Effector memory CD4-positive, alpha-beta T cell (primary cell): ENCODE measurements at regions not wholly inside any gene's neighbourhood (a gene's known extent, or its start where the extent isn't known, plus 50 kb on each side); places are given as distances from the start of the nearest gene placed in this dataset.

Source experiments
- DNase-seq, 3 donors: peaks; one replicate each; pipeline ENCODE4 v3.0.0-alpha.2; 2020
- H3K27ac ChIP-seq: 2 replicates; pipeline ENCODE4 v1.7.0; 2013; ENCODE audit warnings: mild to moderate bottlenecking, low read length, moderate library complexity; ENCODE audit not compliant: insufficient read depth, poor library complexity, severe bottlenecking
- H3K27me3 ChIP-seq: replicated peaks from 2 replicates; pipeline ENCODE4 v1.7.0; 2013; ENCODE audit warnings: mild to moderate bottlenecking, low read length; ENCODE audit not compliant: insufficient read depth, control insufficient read depth, poor library complexity, severe bottlenecking
- H3K36me3 ChIP-seq: 2 replicates; pipeline ENCODE4 v1.7.0; 2013; ENCODE audit warnings: mild to moderate bottlenecking, low read length, moderate library complexity; ENCODE audit not compliant: control insufficient read depth, insufficient read depth
- H3K4me1 ChIP-seq: 2 replicates; pipeline ENCODE4 v1.7.0; 2013; ENCODE audit warnings: low read length, mild to moderate bottlenecking; ENCODE audit not compliant: control insufficient read depth, insufficient read depth, poor library complexity, severe bottlenecking
- H3K4me3 ChIP-seq: 2 replicates; pipeline ENCODE4 v1.7.0; 2013; ENCODE audit warnings: low read length, low read depth, mild to moderate bottlenecking; ENCODE audit not compliant: insufficient read depth, poor library complexity, severe bottlenecking
- H3K9me3 ChIP-seq: 2 replicates; pipeline ENCODE4 v1.7.0; 2013; ENCODE audit warnings: mild to moderate bottlenecking, low read length, moderate library complexity; ENCODE audit not compliant: control insufficient read depth

DNA sequence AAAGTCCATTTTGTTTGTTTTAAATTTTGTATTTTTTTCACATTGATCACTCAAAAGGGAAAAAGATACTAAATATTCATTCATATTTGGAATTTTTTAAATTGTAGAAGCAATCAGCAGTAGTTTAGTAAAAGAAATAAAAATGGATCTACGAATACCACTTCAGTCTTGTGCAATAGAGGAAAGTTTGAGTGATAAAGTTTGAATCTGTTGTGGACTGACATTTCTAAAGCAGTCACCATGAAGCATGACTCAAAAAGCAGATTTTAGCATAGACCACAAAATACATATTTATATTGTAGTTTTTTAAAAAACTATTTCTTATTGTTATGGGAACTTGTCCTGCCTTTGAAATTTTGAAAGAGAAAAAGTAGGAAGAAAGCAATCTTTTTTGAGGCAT, 520.5 kb upstream of the ZEB2 start:
- DNase-seq, result no peak
- Histone ChIP-seq H3K27me3 (no peaks in the 10 kb centered on the region), H3K27ac (no peak overlapping the region), H3K36me3 (no peaks in the 10 kb centered on the region), H3K9me3 (no peaks in the 10 kb centered on the region), H3K4me3 (no peak overlapping the region), H3K4me1 (no peaks in the 10 kb centered on the region)

DNA sequence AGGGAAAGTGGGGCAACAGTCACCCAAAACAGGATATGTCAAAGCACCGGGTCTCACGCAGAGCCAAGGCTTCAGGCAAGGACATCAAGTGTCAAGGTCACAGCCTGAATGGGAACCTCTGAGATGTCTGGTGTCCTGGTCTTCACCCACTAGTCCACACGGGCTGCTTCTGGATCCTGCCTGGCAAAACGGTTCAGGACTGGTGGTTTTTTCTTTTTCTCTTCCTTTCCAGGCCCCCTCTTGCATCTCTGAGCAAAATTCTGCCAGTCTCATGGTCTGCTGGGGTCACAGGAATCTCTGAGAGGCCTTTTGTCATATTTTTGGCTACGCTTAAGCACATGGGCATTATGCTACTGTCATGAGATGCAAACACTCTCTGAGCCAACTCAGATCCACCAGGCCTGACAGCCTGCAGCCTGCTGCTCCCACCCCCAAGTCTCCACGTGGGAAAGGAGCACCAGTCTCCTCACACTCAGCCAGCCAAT, 518.2 kb upstream of the ZEB2 start:
- no peaks in the 10 kb centered on the region for H3K36me3 ChIP-seq
- no peaks in the 10 kb centered on the region for H3K27me3 ChIP-seq
- H3K4me1 ChIP-seq, result no peaks in the 10 kb centered on the region
- no peak for DNase-seq
- no peak overlapping the region for H3K4me3 ChIP-seq
- H3K27ac ChIP-seq, result no peak overlapping the region
- H3K9me3 ChIP-seq, result no peaks in the 10 kb centered on the region

GRCh38 chr2:145036421-145037011, 516.6 kb upstream of the ZEB2 start:
- no peaks in the 10 kb centered on the region for H3K4me1 ChIP-seq
- no peak overlapping the region for H3K27ac ChIP-seq
- H3K27me3 ChIP-seq, result no peaks in the 10 kb centered on the region
- DNase-seq, result no peak
- no peak overlapping the region for H3K4me3 ChIP-seq
- H3K9me3 ChIP-seq, result no peaks in the 10 kb centered on the region
- H3K36me3 ChIP-seq, result no peaks in the 10 kb centered on the region

- Histone ChIP-seq H3K4me1 (no peaks in the 10 kb centered on the region), H3K27me3 (no peaks in the 10 kb centered on the region), H3K27ac (no peak overlapping the region), H3K4me3 (no peak overlapping the region), H3K9me3 (no peaks in the 10 kb centered on the region), H3K36me3 (no peaks in the 10 kb centered on the region)
- DNase-seq, result no peak
Observed at GRCh38 chr2:145034511-145034910, 514.6 kb upstream of the ZEB2 start.

DNA sequence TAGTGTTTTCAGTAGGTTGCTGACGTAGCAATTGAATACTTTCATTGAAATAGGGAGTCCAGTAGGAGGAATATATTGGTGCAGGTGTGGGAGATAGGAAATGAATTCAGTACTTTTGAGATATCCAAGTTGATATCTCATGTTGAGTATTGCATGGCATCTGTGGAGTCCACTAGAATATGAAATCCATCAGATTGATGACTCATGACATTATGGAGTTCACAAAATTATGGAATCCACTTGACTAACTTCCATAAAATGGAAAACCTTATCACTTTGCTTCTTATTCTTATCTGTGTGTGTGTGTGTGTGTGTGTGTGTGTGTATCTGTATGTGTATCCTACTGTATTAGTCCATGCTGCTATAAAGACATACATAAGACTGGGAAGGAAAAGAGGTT, 513.5 kb upstream of the ZEB2 start:
- no peak overlapping the region for H3K27ac ChIP-seq
- H3K27me3 ChIP-seq, result no peaks in the 10 kb centered on the region
- no peak overlapping the region for H3K4me3 ChIP-seq
- H3K36me3 ChIP-seq, result no peaks in the 10 kb centered on the region
- H3K9me3 ChIP-seq, result no peaks in the 10 kb centered on the region
- no peak for DNase-seq
- H3K4me1 ChIP-seq, result no peaks in the 10 kb centered on the region

DNA sequence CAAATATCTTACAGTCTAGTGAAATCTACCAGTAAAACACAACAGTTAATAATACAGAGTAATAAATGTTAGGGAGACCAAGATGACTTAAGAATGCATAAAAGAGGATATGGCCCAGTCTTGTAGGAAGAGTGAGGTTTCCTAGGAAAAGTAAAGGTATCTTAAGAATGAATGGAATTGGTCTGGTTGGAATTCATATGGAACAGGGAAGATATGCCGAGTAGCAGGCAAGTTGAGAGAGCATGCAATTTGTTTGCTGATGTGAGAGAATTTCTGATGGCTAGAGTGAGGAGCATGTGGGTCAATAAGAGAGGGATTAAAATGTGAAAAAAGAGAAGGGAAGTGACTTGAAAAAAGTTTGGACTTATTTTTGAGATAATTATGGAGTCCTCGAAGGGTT, 512.9 kb upstream of the ZEB2 start:
- no peak for DNase-seq
- no peak overlapping the region for H3K4me3 ChIP-seq
- H3K27me3 ChIP-seq, result no peaks in the 10 kb centered on the region
- H3K36me3 ChIP-seq, result no peaks in the 10 kb centered on the region
- H3K27ac ChIP-seq, result no peak overlapping the region
- H3K9me3 ChIP-seq, result no peaks in the 10 kb centered on the region
- no peaks in the 10 kb centered on the region for H3K4me1 ChIP-seq

DNA sequence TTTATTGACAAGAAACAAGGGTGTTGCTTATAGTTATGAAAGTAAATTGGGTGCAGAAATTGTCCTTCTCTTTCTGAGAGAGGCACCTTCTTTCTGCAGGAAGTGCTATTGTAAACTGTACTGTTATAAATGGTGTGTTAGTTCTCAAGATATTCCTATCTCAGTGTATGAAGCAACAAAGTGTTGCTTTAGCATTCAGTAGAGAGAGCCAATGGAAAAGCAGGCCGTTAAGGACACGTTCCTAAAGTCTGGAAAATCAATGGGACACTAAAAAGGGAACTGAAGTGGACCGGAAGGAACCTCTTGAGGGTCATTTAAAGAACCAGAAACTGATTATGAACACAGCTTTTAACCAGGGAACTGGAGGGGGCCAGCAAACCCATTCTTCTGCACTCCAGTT, 510.0 kb upstream of the ZEB2 start:
- H3K4me3 ChIP-seq, result no peak overlapping the region
- H3K9me3 ChIP-seq, result no peaks in the 10 kb centered on the region
- no peaks in the 10 kb centered on the region for H3K36me3 ChIP-seq
- H3K27me3 ChIP-seq, result no peaks in the 10 kb centered on the region
- no peak for DNase-seq
- no peak overlapping the region for H3K27ac ChIP-seq
- H3K4me1 ChIP-seq, result no peaks in the 10 kb centered on the region

GRCh38 chr2:145029081-145029480, 509.2 kb upstream of the ZEB2 start:
- no peak overlapping the region for H3K4me3 ChIP-seq
- H3K27ac ChIP-seq, result no peak overlapping the region
- no peaks in the 10 kb centered on the region for H3K9me3 ChIP-seq
- H3K4me1 ChIP-seq, result no peaks in the 10 kb centered on the region
- no peak for DNase-seq
- no peaks in the 10 kb centered on the region for H3K27me3 ChIP-seq
- H3K36me3 ChIP-seq, result no peaks in the 10 kb centered on the region

DNA sequence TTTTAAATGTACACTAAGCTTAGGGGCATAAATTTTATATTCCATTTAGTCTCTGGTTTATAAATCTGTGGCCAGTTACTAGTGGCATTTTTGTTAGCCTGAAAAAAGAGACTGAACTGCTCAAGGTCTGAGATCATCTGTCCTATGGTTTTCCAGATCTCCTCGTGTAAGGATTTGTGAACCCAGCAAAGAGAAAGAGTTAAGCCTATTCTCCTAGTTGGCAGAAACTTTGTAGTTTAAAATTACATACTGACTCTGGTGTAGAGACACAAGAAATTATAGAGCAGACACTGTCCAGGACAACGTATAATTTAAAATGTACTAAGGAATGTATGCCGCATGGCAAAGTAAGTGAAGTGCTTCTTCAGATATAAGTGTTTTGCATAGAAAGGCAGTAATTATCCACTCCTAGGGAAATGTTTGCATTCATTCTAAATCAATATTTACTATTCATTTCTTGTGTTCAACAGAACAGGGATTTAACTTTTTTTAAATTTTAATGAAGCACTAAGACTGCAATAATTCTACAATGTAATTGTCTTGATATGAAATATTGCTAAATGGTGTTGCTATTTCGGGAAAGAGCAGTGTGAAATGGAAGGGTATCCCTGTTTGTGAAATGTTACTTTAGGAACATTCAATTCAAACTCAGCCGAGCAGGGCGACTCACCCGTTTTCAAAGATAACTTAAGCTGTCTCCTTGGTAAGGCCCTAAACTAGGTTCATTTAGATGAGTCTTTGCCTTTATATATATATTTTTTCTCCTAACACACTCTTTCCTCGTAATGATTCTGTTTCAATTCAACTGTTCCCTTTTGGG, 508.4 kb upstream of the ZEB2 start:
- Histone ChIP-seq H3K4me1 (no peaks in the 10 kb centered on the region), H3K4me3 (no peak overlapping the region), H3K9me3 (no peaks in the 10 kb centered on the region), H3K27me3 (no peaks in the 10 kb centered on the region), H3K27ac (no peak overlapping the region), H3K36me3 (no peaks in the 10 kb centered on the region)
- DNase-seq, result no peak
